Skeletal muscle tissue (tissue), 3 donors: ENCODE measurements at regions not wholly inside any gene's neighbourhood (a gene's known extent, or its start where the extent isn't known, plus 50 kb on each side); places are given as distances from the start of the nearest gene placed in this dataset.

ENCODE experiments used
- H3K27ac ChIP-seq: one replicate; pipeline ENCODE4 v1.7.0; 2013; ENCODE audit warnings: mild to moderate bottlenecking, low read depth, low read length, inconsistent platforms
- H3K27me3 ChIP-seq, 3 donors: one replicate each; pipeline ENCODE4 v1.7.0; 2013; ENCODE audit warnings: low read length in 3 of 3; ENCODE audit not compliant: control insufficient read depth in 3 of 3, insufficient read depth in 3 of 3
- H3K36me3 ChIP-seq, 3 donors: one replicate each; pipeline ENCODE4 v1.7.0; 2013; ENCODE audit warnings: low read length in 3 of 3; ENCODE audit not compliant: control insufficient read depth in 3 of 3, insufficient read depth in 3 of 3
- H3K4me1 ChIP-seq, 3 donors: one replicate each; pipeline ENCODE4 v1.7.0; 2013; ENCODE audit warnings: low read length in 3 of 3, mild to moderate bottlenecking in 3 of 3; ENCODE audit not compliant: control insufficient read depth in 3 of 3, insufficient read depth in 3 of 3
- H3K4me3 ChIP-seq, 3 donors: one replicate each; pipeline ENCODE4 v1.7.0; 2013; ENCODE audit warnings: low read length in 3 of 3
- H3K9ac ChIP-seq, 3 donors: one replicate each; pipeline ENCODE4 v1.7.0; 2013; ENCODE audit warnings: low read length in 3 of 3, mild to moderate bottlenecking in 3 of 3, moderate library complexity in 2 of 3, low read depth in 1 of 3
- H3K9me3 ChIP-seq, 3 donors: one replicate each; pipeline ENCODE4 v1.7.0; 2013; ENCODE audit warnings: low read length in 3 of 3; ENCODE audit not compliant: control insufficient read depth in 3 of 3
- donor health status: Osteomylitis.

DNA sequence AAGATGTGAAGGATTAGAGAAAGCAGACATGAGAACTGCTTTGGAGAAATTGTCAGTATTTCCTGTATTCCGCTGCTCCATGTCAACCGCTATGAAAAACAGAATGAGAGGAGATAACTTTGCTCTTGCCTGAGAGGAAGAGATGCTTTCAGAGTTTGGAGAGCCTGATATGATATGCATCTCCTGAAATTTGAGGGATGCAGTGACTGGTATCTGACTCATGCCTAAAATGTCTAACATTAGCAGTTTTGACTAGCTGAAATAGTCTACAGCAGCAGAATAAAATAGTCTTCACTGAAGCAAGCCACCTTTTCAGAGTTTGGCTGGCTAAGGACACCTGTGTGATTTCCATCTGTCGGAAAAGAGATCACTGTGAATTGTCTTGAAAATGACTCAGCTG, 165.8 kb upstream of the LRRC7 start:
- Histone ChIP-seq H3K27ac (no peak overlapping the region), H3K4me1 (no peaks in the 10 kb centered on the region), H3K4me3 (no peak overlapping the region), H3K9me3 (no peaks in the 10 kb centered on the region), H3K9ac (no peak overlapping the region), H3K27me3 (no peaks in the 10 kb centered on the region), H3K36me3 (no peaks in the 10 kb centered on the region)

DNA sequence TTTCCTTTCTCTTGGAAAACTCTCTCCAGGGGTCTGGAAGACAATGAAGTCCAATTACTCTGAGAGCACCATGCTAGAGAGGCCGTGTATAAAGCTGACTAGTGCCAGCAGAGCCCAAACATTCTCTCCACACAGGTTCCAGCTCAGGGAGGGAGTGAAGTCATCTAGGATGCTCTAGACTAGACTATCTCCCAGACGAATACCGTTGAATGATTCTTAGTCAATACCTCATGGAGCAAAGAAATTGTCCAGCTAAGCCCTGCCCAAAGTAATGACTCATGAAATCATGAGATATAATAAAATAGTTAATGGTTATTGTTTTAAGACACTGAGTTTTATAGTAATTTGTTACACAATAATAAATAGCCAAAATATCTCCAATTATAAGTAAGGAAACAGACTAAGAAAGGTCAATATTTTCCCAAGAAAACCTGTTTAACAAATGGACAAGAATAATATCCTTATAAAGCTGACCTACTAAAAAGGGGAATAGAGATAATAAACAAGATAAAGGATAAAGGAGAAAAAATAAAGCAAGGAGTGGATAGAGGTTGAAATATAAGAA, 163.9 kb upstream of the LRRC7 start:
- Histone ChIP-seq H3K4me1 (no peaks in the 10 kb centered on the region), H3K9ac (no peak overlapping the region), H3K4me3 (no peak overlapping the region), H3K27ac (no peak overlapping the region), H3K36me3 (no peaks in the 10 kb centered on the region), H3K9me3 (no peaks in the 10 kb centered on the region), H3K27me3 (no peaks in the 10 kb centered on the region)

DNA sequence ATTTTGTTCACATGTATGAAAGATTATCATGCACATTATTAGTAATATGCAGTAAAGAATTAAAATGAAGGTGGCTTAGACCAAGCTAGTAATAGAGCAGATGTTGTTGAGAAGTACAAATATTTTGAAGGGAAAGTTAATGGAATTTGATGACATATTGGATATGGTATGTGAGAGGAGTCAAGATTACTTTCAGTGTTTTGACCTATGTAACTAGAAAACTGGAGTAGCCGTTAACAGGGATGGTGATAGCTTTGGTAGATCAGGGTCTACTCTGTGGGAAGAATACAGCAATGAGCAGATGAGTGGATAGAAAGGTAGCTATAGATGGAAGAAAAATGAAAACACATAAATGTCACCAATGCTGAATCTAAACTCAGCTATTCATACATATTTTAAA, 163.2 kb upstream of the LRRC7 start:
- no peaks in the 10 kb centered on the region for H3K36me3 ChIP-seq
- H3K9ac ChIP-seq = no peak overlapping the region
- H3K9me3 ChIP-seq = no peaks in the 10 kb centered on the region
- H3K27ac ChIP-seq = no peak overlapping the region
- no peaks in the 10 kb centered on the region for H3K27me3 ChIP-seq
- no peak overlapping the region for H3K4me3 ChIP-seq
- no peaks in the 10 kb centered on the region for H3K4me1 ChIP-seq

GRCh38 chr1:69406244-69406643, 161.5 kb upstream of the LRRC7 start:
- H3K27me3 ChIP-seq = no peaks in the 10 kb centered on the region
- H3K9me3 ChIP-seq = no peaks in the 10 kb centered on the region
- no peak overlapping the region for H3K9ac ChIP-seq
- no peak overlapping the region for H3K27ac ChIP-seq
- no peaks in the 10 kb centered on the region for H3K4me1 ChIP-seq
- no peak overlapping the region for H3K4me3 ChIP-seq
- H3K36me3 ChIP-seq = no peaks in the 10 kb centered on the region

DNA sequence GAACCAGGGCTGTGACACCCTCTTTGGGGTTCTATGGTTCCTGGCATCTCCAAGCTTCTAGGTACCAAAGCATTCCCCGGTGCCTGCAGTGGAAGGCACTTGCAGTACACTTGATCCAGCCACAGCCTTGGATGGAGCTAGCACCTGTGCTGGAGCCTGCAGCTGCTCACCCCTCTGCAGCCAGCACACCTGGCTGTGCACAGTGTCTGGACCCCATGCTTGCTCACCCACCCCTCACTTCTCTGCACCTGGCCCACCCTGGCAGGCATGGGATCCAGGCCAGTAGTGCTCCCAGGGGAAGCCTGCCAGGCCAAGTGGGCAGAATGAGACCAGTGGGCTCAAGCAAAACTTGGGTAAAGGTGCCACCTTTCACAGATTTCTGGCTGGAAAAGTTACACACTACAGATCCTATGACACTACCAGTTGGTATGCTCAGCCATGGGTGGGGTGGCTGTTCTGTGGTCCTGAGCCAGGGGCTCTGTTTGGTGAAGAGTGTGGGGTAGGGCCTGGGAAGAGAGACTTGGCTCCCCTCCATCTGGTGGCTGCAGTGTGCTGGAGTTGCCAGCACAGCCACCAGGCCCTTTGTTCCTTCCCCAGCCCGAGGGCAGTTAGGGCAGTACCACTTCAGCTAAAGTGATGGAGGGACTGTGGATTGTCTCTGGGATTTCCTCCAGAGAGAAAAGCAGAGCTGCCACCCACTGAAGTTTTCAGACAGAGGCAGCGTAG, 157.8 kb upstream of the LRRC7 start:
- peaks cover 0 to 3% (median 0%) of the 10 kb centered on the region in 3 donors for H3K4me1 ChIP-seq
- H3K9me3 ChIP-seq = no peaks in the 10 kb centered on the region
- H3K4me3 ChIP-seq = no peak overlapping the region
- H3K27ac ChIP-seq = no peak overlapping the region
- no peak overlapping the region for H3K9ac ChIP-seq
- H3K36me3 ChIP-seq = no peaks in the 10 kb centered on the region
- H3K27me3 ChIP-seq = no peaks in the 10 kb centered on the region

DNA sequence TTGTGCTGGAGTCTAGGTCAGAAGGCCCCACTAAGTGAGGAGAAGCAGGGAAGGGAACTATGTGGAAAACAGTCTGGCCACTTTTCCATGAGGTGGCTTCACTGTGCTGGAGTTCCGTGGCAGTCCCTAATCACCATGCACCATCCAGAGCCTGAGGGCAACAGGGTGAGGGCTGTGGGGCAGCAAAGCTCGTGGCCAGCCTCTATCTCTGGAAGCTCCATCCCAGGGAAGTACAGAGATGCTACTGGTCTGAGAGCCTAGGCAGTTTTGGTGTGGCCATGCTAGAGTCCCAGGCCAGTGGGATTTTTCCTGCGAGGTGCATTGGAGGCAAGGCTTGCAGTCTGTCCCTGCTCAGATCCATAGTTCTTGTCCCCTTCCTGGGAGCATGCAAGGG, 157.3 kb upstream of the LRRC7 start:
- H3K9ac ChIP-seq = no peak overlapping the region
- no peak overlapping the region for H3K4me3 ChIP-seq
- H3K27ac ChIP-seq = no peak overlapping the region
- no peaks in the 10 kb centered on the region for H3K36me3 ChIP-seq
- H3K27me3 ChIP-seq = no peaks in the 10 kb centered on the region
- peaks cover 0 to 3% (median 0%) of the 10 kb centered on the region in 3 donors for H3K4me1 ChIP-seq
- H3K9me3 ChIP-seq = no peaks in the 10 kb centered on the region

DNA sequence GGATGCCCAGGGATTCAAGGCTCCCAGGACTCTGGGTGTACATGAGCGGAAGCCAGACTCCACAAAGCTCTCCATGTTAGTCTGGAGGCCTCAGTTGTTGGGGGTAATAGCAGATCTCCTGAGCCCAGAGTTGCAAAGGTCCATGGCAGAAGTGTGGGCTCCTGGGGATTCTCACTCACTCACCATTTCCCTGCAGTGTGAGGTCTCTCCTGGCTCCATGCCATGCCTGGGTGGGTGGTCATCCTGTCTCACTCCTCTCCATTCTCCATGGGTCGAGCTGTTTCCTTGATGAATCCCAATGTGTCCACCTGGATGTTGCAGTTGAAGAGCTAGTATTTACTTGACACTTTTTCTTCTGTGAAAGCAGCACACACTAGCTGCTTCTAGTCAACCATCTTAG, 156.8 kb upstream of the LRRC7 start:
- no peak overlapping the region for H3K9ac ChIP-seq
- H3K36me3 ChIP-seq = no peaks in the 10 kb centered on the region
- H3K4me3 ChIP-seq = no peak overlapping the region
- H3K27ac ChIP-seq = no peak overlapping the region
- peaks cover 0 to 3% (median 0%) of the 10 kb centered on the region in 3 donors for H3K4me1 ChIP-seq
- no peaks in the 10 kb centered on the region for H3K27me3 ChIP-seq
- H3K9me3 ChIP-seq = no peaks in the 10 kb centered on the region

- Histone ChIP-seq H3K27me3 (no peaks in the 10 kb centered on the region), H3K36me3 (no peaks in the 10 kb centered on the region), H3K9me3 (no peaks in the 10 kb centered on the region), H3K4me3 (no peak overlapping the region), H3K4me1 (peaks cover 0 to 3% (median 0%) of the 10 kb centered on the region in 3 donors), H3K9ac (no peak overlapping the region), H3K27ac (peak overlapping the region; percentile 82)
These were observed 156.1 kb upstream of the LRRC7 start for GRCh38 chr1:69411617-69412016.

DNA sequence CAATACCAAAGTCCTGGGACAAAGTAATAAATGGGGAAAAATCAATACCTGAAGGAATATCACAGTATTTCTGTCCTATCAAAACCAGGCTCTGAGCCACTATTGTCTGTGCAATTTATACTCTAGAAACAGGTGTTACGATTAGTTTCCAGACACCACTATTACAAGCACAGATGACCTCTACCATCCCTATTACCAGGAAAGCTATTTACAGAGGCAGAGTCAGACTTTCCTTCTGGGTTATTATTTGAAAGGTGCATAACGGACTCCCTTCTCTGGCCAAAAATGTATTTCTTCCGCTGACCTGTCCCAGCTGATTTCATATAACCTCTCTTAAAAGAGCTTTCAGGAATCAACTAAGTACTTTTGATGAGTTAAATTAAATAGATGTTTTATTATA, 154.6 kb upstream of the LRRC7 start:
- Histone ChIP-seq H3K27me3 (no peaks in the 10 kb centered on the region), H3K9ac (no peak overlapping the region), H3K27ac (peak overlapping the region; percentile 82), H3K36me3 (no peaks in the 10 kb centered on the region), H3K4me1 (peaks cover 0 to 3% (median 0%) of the 10 kb centered on the region in 3 donors), H3K4me3 (no peak overlapping the region), H3K9me3 (no peaks in the 10 kb centered on the region)

- H3K27ac ChIP-seq = no peak overlapping the region
- H3K9ac ChIP-seq = no peak overlapping the region
- H3K27me3 ChIP-seq = no peaks in the 10 kb centered on the region
- H3K36me3 ChIP-seq = no peaks in the 10 kb centered on the region
- H3K4me1 ChIP-seq = peaks cover 0 to 3% (median 0%) of the 10 kb centered on the region in 3 donors
- H3K9me3 ChIP-seq = no peaks in the 10 kb centered on the region
- no peak overlapping the region for H3K4me3 ChIP-seq
These were observed 153.1 kb upstream of the LRRC7 start for GRCh38 chr1:69414574-69414973.
